ENCODE measurements at regions not wholly inside any gene's neighbourhood (a gene's known extent, or its start where the extent isn't known, plus 50 kb on each side); places are given as distances from the start of the nearest gene placed in this dataset.

DNA sequence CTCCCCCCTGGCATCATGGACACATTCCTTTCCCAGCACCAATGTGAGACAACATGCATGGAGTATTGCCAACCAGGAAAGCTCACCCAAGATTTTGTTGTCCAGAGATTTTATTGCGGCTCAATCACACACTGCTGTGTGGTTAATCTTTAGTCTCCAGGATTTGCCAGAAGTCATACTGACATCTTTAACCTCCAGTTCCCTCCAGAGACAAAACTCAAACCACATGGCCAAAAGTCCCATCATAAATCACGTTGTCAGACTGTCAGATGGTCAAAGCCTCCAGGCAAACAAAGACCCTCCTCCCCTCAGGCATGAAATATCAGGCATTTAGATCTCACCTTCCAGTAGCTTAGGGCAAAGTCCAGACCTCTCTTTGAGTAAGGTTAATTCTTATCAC lies 97.3 kb upstream of the OPRM1 start:
- TF ChIP-seq POLR2AphosphoS5 (IDR thresholded peaks at IDR 0.05), result no peak
- intact Hi-C loops (cut with DNase I; ENCODE audit: low total_unique reads), result no loop called here
- no peaks in the 10 kb centered on the region for H3K4me1 ChIP-seq
- H3K27me3 ChIP-seq (replicated peaks in 1 of 7), result no peaks in the 10 kb centered on the region
- DNase-seq, result no peak
- no peaks in the 10 kb centered on the region for H3K36me3 ChIP-seq
- no peaks in the 10 kb centered on the region for H3K9me3 ChIP-seq
- H3K27ac ChIP-seq, result no peak overlapping the region
- 56 to 74% (median 70%) methylated on average over 2 of the region's 2 CpGs for WGBS, 5 donors
- no peak overlapping the region for H3K4me3 ChIP-seq

DNA sequence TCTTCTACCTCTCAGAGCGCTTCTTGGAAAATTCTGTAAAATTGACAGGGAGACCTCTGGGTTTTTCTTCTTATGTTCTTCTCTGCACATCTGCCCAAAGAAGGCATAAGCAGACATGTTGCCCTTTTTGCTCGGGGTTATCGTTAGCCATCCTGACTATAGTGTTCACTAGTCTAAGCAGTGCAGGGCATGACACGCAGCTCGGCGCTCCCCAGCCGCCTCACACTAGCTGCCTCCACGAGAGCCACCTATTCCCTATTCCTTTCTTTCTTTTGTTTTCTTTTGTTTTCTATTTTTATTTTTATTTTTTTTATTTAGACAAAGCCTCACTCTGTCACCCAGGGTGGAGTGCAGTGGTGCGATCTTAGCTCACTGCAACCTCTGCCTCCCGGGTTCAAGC lies 100.2 kb upstream of the OPRM1 start:
- Histone ChIP-seq H3K27me3 (replicated peaks in 1 of 7) (no peaks in the 10 kb centered on the region), H3K4me1 (no peaks in the 10 kb centered on the region), H3K36me3 (no peaks in the 10 kb centered on the region), H3K4me3 (no peak overlapping the region), H3K27ac (no peak overlapping the region), H3K9me3 (peaks cover 0 to 7% (median 3%) of the 10 kb centered on the region in 8 donors)
- DNase-seq, result no peak
- TF ChIP-seq, protein P1, sequence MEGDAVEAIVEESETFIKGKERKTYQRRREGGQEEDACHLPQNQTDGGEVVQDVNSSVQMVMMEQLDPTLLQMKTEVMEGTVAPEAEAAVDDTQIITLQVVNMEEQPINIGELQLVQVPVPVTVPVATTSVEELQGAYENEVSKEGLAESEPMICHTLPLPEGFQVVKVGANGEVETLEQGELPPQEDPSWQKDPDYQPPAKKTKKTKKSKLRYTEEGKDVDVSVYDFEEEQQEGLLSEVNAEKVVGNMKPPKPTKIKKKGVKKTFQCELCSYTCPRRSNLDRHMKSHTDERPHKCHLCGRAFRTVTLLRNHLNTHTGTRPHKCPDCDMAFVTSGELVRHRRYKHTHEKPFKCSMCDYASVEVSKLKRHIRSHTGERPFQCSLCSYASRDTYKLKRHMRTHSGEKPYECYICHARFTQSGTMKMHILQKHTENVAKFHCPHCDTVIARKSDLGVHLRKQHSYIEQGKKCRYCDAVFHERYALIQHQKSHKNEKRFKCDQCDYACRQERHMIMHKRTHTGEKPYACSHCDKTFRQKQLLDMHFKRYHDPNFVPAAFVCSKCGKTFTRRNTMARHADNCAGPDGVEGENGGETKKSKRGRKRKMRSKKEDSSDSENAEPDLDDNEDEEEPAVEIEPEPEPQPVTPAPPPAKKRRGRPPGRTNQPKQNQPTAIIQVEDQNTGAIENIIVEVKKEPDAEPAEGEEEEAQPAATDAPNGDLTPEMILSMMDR (IDR thresholded peaks at IDR 0.05 in 8 of 11, conservative IDR thresholded peaks at IDR 0.05 in 3 of 11), result no peak
- no peak for TF ChIP-seq POLR2A (IDR thresholded peaks at IDR 0.05)
- TF ChIP-seq POLR2AphosphoS5 (IDR thresholded peaks at IDR 0.05), result no peak
- 66 to 75% (median 73%) methylated on average over 10 of the region's 10 CpGs for WGBS, 5 donors
- intact Hi-C loops (cut with DNase I; ENCODE audit: low total_unique reads), result no loop called here

DNA sequence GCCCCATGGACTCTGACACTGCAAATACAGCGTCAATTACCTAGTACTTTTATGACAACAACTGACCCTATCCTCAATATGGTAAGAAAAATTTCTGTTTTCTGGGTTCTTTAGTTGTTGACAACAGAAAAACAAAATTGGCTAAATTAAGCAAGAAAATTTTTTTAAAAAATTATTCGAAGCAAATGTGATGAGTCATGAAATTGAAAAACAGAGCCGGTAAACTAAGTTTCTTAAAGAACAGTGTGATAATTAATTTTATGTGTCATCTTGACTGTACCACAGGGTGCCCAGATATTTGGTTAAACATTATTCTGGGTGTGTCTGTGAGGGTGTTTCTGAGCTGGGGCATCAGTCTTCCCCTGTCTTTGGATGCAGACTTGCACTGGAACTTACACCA lies 107.6 kb upstream of the OPRM1 start:
- no peaks in the 10 kb centered on the region for H3K36me3 ChIP-seq
- DNase-seq, result no peak
- no peaks in the 10 kb centered on the region for H3K27me3 ChIP-seq (replicated peaks in 1 of 7)
- 84 to 94% (median 89%) methylated on average over 3 of the region's 3 CpGs for WGBS, 5 donors
- no peak overlapping the region for H3K27ac ChIP-seq
- intact Hi-C loops (cut with DNase I; ENCODE audit: low total_unique reads), result no loop called here
- H3K4me1 ChIP-seq, result no peaks in the 10 kb centered on the region
- H3K9me3 ChIP-seq, result peaks cover 0 to 10% (median 3%) of the 10 kb centered on the region in 8 donors
- H3K4me3 ChIP-seq, result no peak overlapping the region
- TF ChIP-seq POLR2A (IDR thresholded peaks at IDR 0.05), result no peak

DNA sequence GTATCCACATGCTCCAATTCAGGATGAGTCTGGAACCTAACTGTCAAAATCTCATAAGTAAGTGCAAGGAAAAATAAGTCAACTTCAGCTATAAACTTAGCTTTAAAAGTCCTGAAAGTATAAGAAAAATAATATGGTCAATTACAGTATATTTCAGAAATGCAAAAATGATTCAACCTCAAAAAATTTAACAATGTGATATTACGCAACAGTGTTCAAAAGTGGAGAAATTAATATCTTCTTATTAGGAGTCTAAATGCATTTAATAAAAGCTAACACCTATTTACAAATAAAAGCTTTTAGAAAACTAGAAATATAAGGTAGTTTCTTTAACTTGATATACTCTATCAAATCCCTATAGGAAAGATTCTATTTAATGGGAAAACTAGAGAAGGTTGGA lies 111.2 kb upstream of the OPRM1 start:
- WGBS, 5 donors, result 81 to 95% (median 88%) methylated on average over 1 of the region's 1 CpG
- no peaks in the 10 kb centered on the region for H3K27me3 ChIP-seq (replicated peaks in 1 of 7)
- peaks cover 0 to 4% (median 0%) of the 10 kb centered on the region in 8 donors for H3K9me3 ChIP-seq
- no peak overlapping the region for H3K4me3 ChIP-seq
- TF ChIP-seq POLR2A (IDR thresholded peaks at IDR 0.05) (no peak), POLR2AphosphoS5 (IDR thresholded peaks at IDR 0.05) (no peak)
- TF ChIP-seq, protein P1 (IDR thresholded peaks at IDR 0.05 in 8 of 11, conservative IDR thresholded peaks at IDR 0.05 in 3 of 11), result no peak
- intact Hi-C loops (cut with DNase I; ENCODE audit: low total_unique reads), result no loop called here
- no peak for DNase-seq
- no peak overlapping the region for H3K27ac ChIP-seq
- no peaks in the 10 kb centered on the region for H3K36me3 ChIP-seq
- no peaks in the 10 kb centered on the region for H3K4me1 ChIP-seq

DNA sequence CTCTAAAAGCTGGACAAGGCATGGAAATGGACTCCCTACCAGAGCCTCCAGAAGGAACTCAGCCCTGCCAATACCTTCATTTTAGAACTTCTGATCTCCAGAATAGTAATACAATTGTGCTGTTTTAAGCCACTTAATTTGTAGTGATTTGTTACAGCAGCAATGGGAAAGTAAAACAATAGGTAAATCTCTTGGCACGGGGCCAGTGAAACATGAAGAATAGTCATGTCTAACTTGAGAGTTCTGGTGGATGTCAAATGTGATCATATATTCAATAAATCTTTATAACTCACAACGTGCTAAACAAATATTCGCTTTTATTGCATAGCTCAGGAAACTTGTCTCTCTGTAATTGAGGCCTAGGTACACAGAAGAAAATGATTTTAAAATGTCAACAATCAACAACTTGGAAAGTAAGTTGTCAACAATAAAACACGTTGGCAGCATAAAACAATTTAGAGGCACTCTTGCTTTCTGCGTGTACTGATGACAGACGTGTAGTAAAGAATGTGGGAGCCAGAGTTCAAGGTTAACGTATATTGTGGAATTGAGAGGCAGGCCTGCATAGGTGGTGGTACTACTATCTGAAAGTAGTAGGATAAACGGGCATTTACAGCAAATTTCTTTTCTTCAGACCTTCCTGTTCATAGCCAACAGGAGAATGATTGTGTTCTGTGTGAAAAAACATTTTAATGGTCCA lies 140.5 kb upstream of the OPRM1 start:
- TF ChIP-seq POLR2AphosphoS5 (IDR thresholded peaks at IDR 0.05) (no peak), POLR2A (IDR thresholded peaks at IDR 0.05) (no peak)
- TF ChIP-seq, protein P1 (IDR thresholded peaks at IDR 0.05 in 8 of 11, conservative IDR thresholded peaks at IDR 0.05 in 3 of 11), result no peak
- H3K4me1 ChIP-seq, result no peaks in the 10 kb centered on the region
- H3K36me3 ChIP-seq, result no peaks in the 10 kb centered on the region
- intact Hi-C loops (cut with DNase I; ENCODE audit: low total_unique reads), result no loop called here
- no peak overlapping the region for H3K4me3 ChIP-seq
- no peaks in the 10 kb centered on the region for H3K27me3 ChIP-seq (replicated peaks in 1 of 7)
- no peak overlapping the region for H3K27ac ChIP-seq
- WGBS, 5 donors, result 67 to 80% (median 71%) methylated on average over 8 of the region's 8 CpGs
- peaks cover 0 to 17% (median 2%) of the 10 kb centered on the region in 8 donors for H3K9me3 ChIP-seq
- no peak for DNase-seq
